ENCODE measurements at regions not wholly inside any gene's neighbourhood (a gene's known extent, or its start where the extent isn't known, plus 50 kb on each side); places are given as distances from the start of the nearest gene placed in this dataset.

- POLR2A ChIA-PET: no interaction called here
Measured at GRCh38 chr2:3062476-3063260, 314.9 kb downstream of the EIPR1 start.

GRCh38 chr2:3060049-3060448 lies 317.6 kb downstream of the EIPR1 start:
- ChIA-PET POLR2A (no interaction called here), CTCF (no interaction called here)
- Mint-ChIP-seq H3K4me1 (ENCODE audit: low read depth) (no peaks in the 10 kb centered on the region), H3K9me3 (peaks cover 10% of the 10 kb centered on the region), H3K36me3 (no peaks in the 10 kb centered on the region), H3K27me3 (no peaks in the 10 kb centered on the region), H3K4me3 (no peak overlapping the region), H3K27ac (no peak overlapping the region)
- intact Hi-C loops (cut with micrococcal nuclease): no loop called here
- no peak for DNase-seq

More at GRCh38 chr2:3062476-3063260, 314.9 kb downstream of the EIPR1 start:
- H3K27ac Mint-ChIP-seq: no peak overlapping the region
- intact Hi-C loops (cut with micrococcal nuclease): no loop called here
- no peaks in the 10 kb centered on the region for H3K27me3 Mint-ChIP-seq
- H3K9me3 Mint-ChIP-seq: peaks cover 2% of the 10 kb centered on the region
- H3K36me3 Mint-ChIP-seq: no peaks in the 10 kb centered on the region
- H3K4me3 Mint-ChIP-seq: no peak overlapping the region
- DNase-seq: no peak
- CTCF ChIA-PET: no interaction called here
- H3K4me1 Mint-ChIP-seq (ENCODE audit: low read depth): no peaks in the 10 kb centered on the region

GRCh38 chr2:3059141-3059925 lies 318.3 kb downstream of the EIPR1 start:
- Mint-ChIP-seq H3K9me3 (peaks cover 10% of the 10 kb centered on the region), H3K4me3 (no peak overlapping the region), H3K27ac (no peak overlapping the region), H3K36me3 (no peaks in the 10 kb centered on the region), H3K27me3 (peaks cover 2% of the 10 kb centered on the region), H3K4me1 (ENCODE audit: low read depth) (no peaks in the 10 kb centered on the region)
- DNase-seq: no peak
- ChIA-PET CTCF (no interaction called here), POLR2A (no interaction called here)
- intact Hi-C loops (cut with micrococcal nuclease): no loop called here

- H3K4me1 Mint-ChIP-seq (ENCODE audit: low read depth): peaks cover 2% of the 10 kb centered on the region
- H3K27me3 Mint-ChIP-seq: peaks cover 2% of the 10 kb centered on the region
- no peak for DNase-seq
- no peak overlapping the region for H3K27ac Mint-ChIP-seq
- no peaks in the 10 kb centered on the region for H3K36me3 Mint-ChIP-seq
- no peak overlapping the region for H3K4me3 Mint-ChIP-seq
- intact Hi-C loops (cut with micrococcal nuclease): no loop called here
- H3K9me3 Mint-ChIP-seq: peaks cover 10% of the 10 kb centered on the region
- POLR2A ChIA-PET: no interaction called here
- CTCF ChIA-PET: no interaction called here
Measured at GRCh38 chr2:3054066-3054465, 323.6 kb downstream of the EIPR1 start.

GRCh38 chr2:3051266-3051665 lies 326.4 kb downstream of the EIPR1 start:
- ChIA-PET CTCF (interaction anchor here (0.8 kb wide), 1 partner anchor 411 kb away, joined by 3 read pairs; no protein-coding TSS in a partner anchor), POLR2A (no interaction called here)
- H3K4me3 Mint-ChIP-seq: no peak overlapping the region
- H3K9me3 Mint-ChIP-seq: peaks cover 3% of the 10 kb centered on the region
- intact Hi-C loops (cut with micrococcal nuclease): no loop called here
- peaks cover 2% of the 10 kb centered on the region for H3K27me3 Mint-ChIP-seq
- no peak overlapping the region for H3K27ac Mint-ChIP-seq
- DNase-seq: peak; percentile 26
- H3K36me3 Mint-ChIP-seq: no peaks in the 10 kb centered on the region
- H3K4me1 Mint-ChIP-seq (ENCODE audit: low read depth): peaks cover 2% of the 10 kb centered on the region

GRCh38 chr2:3046170-3046865 lies 331.3 kb downstream of the EIPR1 start:
- ChIA-PET CTCF (no interaction called here), POLR2A (no interaction called here)
- no peaks in the 10 kb centered on the region for H3K27me3 Mint-ChIP-seq
- no peak overlapping the region for H3K4me3 Mint-ChIP-seq
- H3K9me3 Mint-ChIP-seq: no peaks in the 10 kb centered on the region
- no peaks in the 10 kb centered on the region for H3K36me3 Mint-ChIP-seq
- H3K4me1 Mint-ChIP-seq (ENCODE audit: low read depth): no peaks in the 10 kb centered on the region
- no peak for DNase-seq
- no peak overlapping the region for H3K27ac Mint-ChIP-seq
- intact Hi-C loops (cut with micrococcal nuclease): no loop called here

- H3K4me1 Mint-ChIP-seq (ENCODE audit: low read depth): no peaks in the 10 kb centered on the region
- POLR2A ChIA-PET: no interaction called here
- H3K27ac Mint-ChIP-seq: no peak overlapping the region
- DNase-seq: no peak
- no peak overlapping the region for H3K4me3 Mint-ChIP-seq
- H3K9me3 Mint-ChIP-seq: no peaks in the 10 kb centered on the region
- H3K27me3 Mint-ChIP-seq: no peaks in the 10 kb centered on the region
- CTCF ChIA-PET: no interaction called here
- intact Hi-C loops (cut with micrococcal nuclease): no loop called here
- no peaks in the 10 kb centered on the region for H3K36me3 Mint-ChIP-seq
Measured at GRCh38 chr2:3045318-3045921, 332.2 kb downstream of the EIPR1 start.

- Mint-ChIP-seq H3K4me3 (no peak overlapping the region), H3K9me3 (no peaks in the 10 kb centered on the region), H3K36me3 (no peaks in the 10 kb centered on the region), H3K27me3 (no peaks in the 10 kb centered on the region), H3K27ac (no peak overlapping the region), H3K4me1 (ENCODE audit: low read depth) (no peaks in the 10 kb centered on the region)
- no peak for DNase-seq
- intact Hi-C loops (cut with micrococcal nuclease): no loop called here
- CTCF ChIA-PET: no interaction called here
- POLR2A ChIA-PET: no interaction called here
Measured at GRCh38 chr2:3044587-3045317, 332.9 kb downstream of the EIPR1 start.

- intact Hi-C loops (cut with micrococcal nuclease): no loop called here
- no peak overlapping the region for H3K27ac Mint-ChIP-seq
- H3K4me1 Mint-ChIP-seq (ENCODE audit: low read depth): no peaks in the 10 kb centered on the region
- ChIA-PET POLR2A (no interaction called here), CTCF (no interaction called here)
- H3K36me3 Mint-ChIP-seq: no peaks in the 10 kb centered on the region
- H3K9me3 Mint-ChIP-seq: no peaks in the 10 kb centered on the region
- no peak for DNase-seq
- no peaks in the 10 kb centered on the region for H3K27me3 Mint-ChIP-seq
- no peak overlapping the region for H3K4me3 Mint-ChIP-seq
Measured at GRCh38 chr2:3043726-3044125, 333.9 kb downstream of the EIPR1 start.

- ChIA-PET CTCF (no interaction called here), POLR2A (no interaction called here)
- Mint-ChIP-seq H3K4me3 (no peak overlapping the region), H3K9me3 (no peaks in the 10 kb centered on the region), H3K27ac (no peak overlapping the region), H3K36me3 (no peaks in the 10 kb centered on the region), H3K27me3 (peaks cover 3% of the 10 kb centered on the region), H3K4me1 (ENCODE audit: low read depth) (no peaks in the 10 kb centered on the region)
- DNase-seq: no peak
- intact Hi-C loops (cut with micrococcal nuclease): no loop called here
Measured at GRCh38 chr2:3042601-3043585, 334.7 kb downstream of the EIPR1 start.

Data from activated CD4-positive, alpha-beta memory T cell treated with anti-CD3 and anti-CD28 coated beads for 36 hours (primary cell).